HEK293 (cell line): ENCODE measurements at regions not wholly inside any gene's neighbourhood (a gene's known extent, or its start where the extent isn't known, plus 50 kb on each side); places are given as distances from the start of the nearest gene placed in this dataset.

ENCODE experiments used
- BCL11B ChIP-seq: fragments of 450-650 bp; formaldehyde crosslinking; IDR thresholded peaks from 2 replicates; pipeline ENCODE4 v1.5.1; 2016; ENCODE audit warnings: low read depth, missing biosample characterization, missing genetic modification characterization
- KLF1 ChIP-seq: fragments of 450-650 bp; formaldehyde crosslinking; IDR thresholded peaks from 2 replicates; pipeline ENCODE4 v1.5.1; 2016; ENCODE audit warnings: missing biosample characterization, missing genetic modification characterization
- OSR2 ChIP-seq: fragments of 450-650 bp; formaldehyde crosslinking; IDR thresholded peaks from 2 replicates; pipeline ENCODE4 v1.5.1; 2016; ENCODE audit warnings: missing biosample characterization, missing genetic modification characterization
- SP2 ChIP-seq: fragments of 450-650 bp; formaldehyde crosslinking; IDR thresholded peaks from 2 replicates; pipeline ENCODE4 v1.5.1; 2016; ENCODE audit warnings: missing biosample characterization, missing genetic modification characterization
- ZFP41 ChIP-seq: fragments of 450-650 bp; formaldehyde crosslinking; IDR thresholded peaks from 2 replicates; pipeline ENCODE4 v1.5.1; 2016; ENCODE audit warnings: missing biosample characterization, missing genetic modification characterization, borderline replicate concordance
- ZNF16 ChIP-seq: fragments of 450-650 bp; formaldehyde crosslinking; IDR thresholded peaks from 2 replicates; pipeline ENCODE4 v1.5.1; 2016; ENCODE audit warnings: low read depth, missing biosample characterization, missing genetic modification characterization
- ZNF174 ChIP-seq: fragments of 450-650 bp; formaldehyde crosslinking; IDR thresholded peaks from 2 replicates; pipeline ENCODE4 v1.5.0; 2017; ENCODE audit warnings: missing biosample characterization, mild to moderate bottlenecking, missing genetic modification characterization
- ZNF202 ChIP-seq: fragments of 450-650 bp; formaldehyde crosslinking; IDR thresholded peaks from 2 replicates; pipeline ENCODE4 v1.5.1; 2016; ENCODE audit warnings: missing biosample characterization, missing genetic modification characterization, borderline replicate concordance
- ZNF292 ChIP-seq: fragments of 450-650 bp; formaldehyde crosslinking; IDR thresholded peaks from 2 replicates; pipeline ENCODE4 v1.5.1; 2016; ENCODE audit warnings: low read depth, missing biosample characterization, missing genetic modification characterization, borderline replicate concordance
- ZNF510 ChIP-seq: fragments of 450-650 bp; formaldehyde crosslinking; IDR thresholded peaks from 2 replicates; pipeline ENCODE4 v1.5.1; 2018; ENCODE audit warnings: mild to moderate bottlenecking, missing genetic modification characterization, missing biosample characterization; ENCODE audit not compliant: insufficient replicate concordance
- ZNF514 ChIP-seq: fragments of 450-650 bp; formaldehyde crosslinking; IDR thresholded peaks from 2 replicates; pipeline ENCODE4 v1.5.1; 2016; ENCODE audit warnings: missing biosample characterization, missing genetic modification characterization
- ZNF544 ChIP-seq: fragments of 450-650 bp; formaldehyde crosslinking; IDR thresholded peaks from 2 replicates; pipeline ENCODE4 v1.5.0; 2017; ENCODE audit warnings: missing biosample characterization, missing genetic modification characterization
- ZNF549 ChIP-seq: fragments of 450-650 bp; IDR thresholded peaks from 2 replicates; pipeline ENCODE4 v1.5.1; 2018; ENCODE audit warnings: missing biosample characterization, missing genetic modification characterization, mild to moderate bottlenecking, inconsistent platforms, moderate library complexity
- ZNF610 ChIP-seq: fragments of 450-650 bp; formaldehyde crosslinking; IDR thresholded peaks from 2 replicates; pipeline ENCODE4 v1.5.1; 2016; ENCODE audit warnings: missing biosample characterization, missing genetic modification characterization, borderline replicate concordance
- ZNF677 ChIP-seq: fragments of 450-650 bp; IDR thresholded peaks from 2 replicates; pipeline ENCODE4 v1.5.0; 2018; ENCODE audit warnings: missing biosample characterization, mild to moderate bottlenecking, missing genetic modification characterization, moderate library complexity
- ZNF776 ChIP-seq: fragments of 450-650 bp; formaldehyde crosslinking; IDR thresholded peaks from 2 replicates; pipeline ENCODE4 v1.5.0; 2017; ENCODE audit warnings: missing biosample characterization, missing genetic modification characterization, borderline replicate concordance
- ZNF791 ChIP-seq: fragments of 450-650 bp; formaldehyde crosslinking; IDR thresholded peaks from 2 replicates; pipeline ENCODE4 v1.5.1; 2016; ENCODE audit warnings: missing biosample characterization, missing genetic modification characterization
- ZNF792 ChIP-seq: fragments of 450-650 bp; formaldehyde crosslinking; IDR thresholded peaks from 2 replicates; pipeline ENCODE4 v1.5.1; 2016; ENCODE audit warnings: missing biosample characterization, missing genetic modification characterization
- ZNF830 ChIP-seq: fragments of 450-650 bp; IDR thresholded peaks from 2 replicates; pipeline ENCODE4 v1.5.0; 2018; ENCODE audit warnings: missing biosample characterization, missing genetic modification characterization, low read depth, mild to moderate bottlenecking, moderate library complexity
- ZXDB ChIP-seq: fragments of 450-650 bp; formaldehyde crosslinking; IDR thresholded peaks from 2 replicates; pipeline ENCODE4 v1.5.1; 2016; ENCODE audit warnings: missing biosample characterization, missing genetic modification characterization
- TF ChIP-seq, protein P1 (sequence below): fragments of 450-650 bp; formaldehyde crosslinking; IDR thresholded peaks from 2 replicates; pipeline ENCODE4 v1.5.1; 2016; ENCODE audit warnings: missing biosample characterization, missing genetic modification characterization
- TF ChIP-seq, protein P2 (sequence below): fragments of 450-650 bp; formaldehyde crosslinking; IDR thresholded peaks from 2 replicates; pipeline ENCODE4 v1.5.1; 2016; ENCODE audit warnings: missing biosample characterization, missing genetic modification characterization
- TF ChIP-seq, protein P3 (sequence below): fragments of 450-650 bp; formaldehyde crosslinking; IDR thresholded peaks from 2 replicates; pipeline ENCODE4 v1.5.1; 2016; ENCODE audit warnings: missing biosample characterization, missing genetic modification characterization
- TF ChIP-seq, protein P4 (sequence below): fragments of 450-650 bp; formaldehyde crosslinking; IDR thresholded peaks from 2 replicates; pipeline ENCODE4 v1.5.1; 2016; ENCODE audit warnings: missing biosample characterization, missing genetic modification characterization
- TF ChIP-seq, protein P5 (sequence below): fragments of 450-650 bp; formaldehyde crosslinking; IDR thresholded peaks from 2 replicates; pipeline ENCODE4 v1.5.1; 2016; ENCODE audit warnings: missing biosample characterization, missing genetic modification characterization
- TF ChIP-seq, protein P6 (sequence below): fragments of 450-650 bp; formaldehyde crosslinking; IDR thresholded peaks from 2 replicates; pipeline ENCODE4 v1.5.1; 2016; ENCODE audit warnings: missing biosample characterization, missing genetic modification characterization, low read depth

DNA sequence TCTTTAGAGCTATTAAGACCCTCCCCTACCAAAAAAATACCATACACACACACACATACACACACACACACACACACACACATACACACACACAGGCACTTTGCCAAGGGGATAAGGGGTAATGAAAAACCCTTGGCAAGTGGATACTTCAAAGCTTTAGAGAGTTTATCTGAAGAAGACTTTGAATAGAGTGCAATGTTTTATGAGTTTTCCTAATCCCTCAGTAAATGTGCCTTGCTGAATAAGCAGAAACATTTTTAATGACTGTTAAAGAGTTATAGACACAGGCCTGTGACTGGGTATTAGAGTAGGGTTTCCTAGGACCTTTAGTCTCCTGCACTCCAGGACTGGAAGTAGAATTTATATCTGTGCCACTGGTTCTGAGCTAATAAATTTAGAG lies 75.5 kb upstream of the CTAGE1 start (continued):
- TF ChIP-seq ZNF202 (tag by site-specific recombination): no peak
- no peak for TF ChIP-seq KLF1 (tag by site-specific recombination)
- TF ChIP-seq ZXDB (tag by site-specific recombination): peak; percentile 93
- no peak for TF ChIP-seq ZNF791 (tag by site-specific recombination)
- peak; percentile 97 for TF ChIP-seq ZNF776 (tag by site-specific recombination)
- TF ChIP-seq, protein P1, sequence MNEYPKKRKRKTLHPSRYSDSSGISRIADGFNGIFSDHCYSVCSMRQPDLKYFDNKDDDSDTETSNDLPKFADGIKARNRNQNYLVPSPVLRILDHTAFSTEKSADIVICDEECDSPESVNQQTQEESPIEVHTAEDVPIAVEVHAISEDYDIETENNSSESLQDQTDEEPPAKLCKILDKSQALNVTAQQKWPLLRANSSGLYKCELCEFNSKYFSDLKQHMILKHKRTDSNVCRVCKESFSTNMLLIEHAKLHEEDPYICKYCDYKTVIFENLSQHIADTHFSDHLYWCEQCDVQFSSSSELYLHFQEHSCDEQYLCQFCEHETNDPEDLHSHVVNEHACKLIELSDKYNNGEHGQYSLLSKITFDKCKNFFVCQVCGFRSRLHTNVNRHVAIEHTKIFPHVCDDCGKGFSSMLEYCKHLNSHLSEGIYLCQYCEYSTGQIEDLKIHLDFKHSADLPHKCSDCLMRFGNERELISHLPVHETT (tag by site-specific recombination): no peak
- no peak; the same call in 1 of the 2 replicates for TF ChIP-seq ZNF549 (tag by site-specific recombination)
- peak; percentile 74 for TF ChIP-seq OSR2 (tag by site-specific recombination)
- TF ChIP-seq, protein P2, sequence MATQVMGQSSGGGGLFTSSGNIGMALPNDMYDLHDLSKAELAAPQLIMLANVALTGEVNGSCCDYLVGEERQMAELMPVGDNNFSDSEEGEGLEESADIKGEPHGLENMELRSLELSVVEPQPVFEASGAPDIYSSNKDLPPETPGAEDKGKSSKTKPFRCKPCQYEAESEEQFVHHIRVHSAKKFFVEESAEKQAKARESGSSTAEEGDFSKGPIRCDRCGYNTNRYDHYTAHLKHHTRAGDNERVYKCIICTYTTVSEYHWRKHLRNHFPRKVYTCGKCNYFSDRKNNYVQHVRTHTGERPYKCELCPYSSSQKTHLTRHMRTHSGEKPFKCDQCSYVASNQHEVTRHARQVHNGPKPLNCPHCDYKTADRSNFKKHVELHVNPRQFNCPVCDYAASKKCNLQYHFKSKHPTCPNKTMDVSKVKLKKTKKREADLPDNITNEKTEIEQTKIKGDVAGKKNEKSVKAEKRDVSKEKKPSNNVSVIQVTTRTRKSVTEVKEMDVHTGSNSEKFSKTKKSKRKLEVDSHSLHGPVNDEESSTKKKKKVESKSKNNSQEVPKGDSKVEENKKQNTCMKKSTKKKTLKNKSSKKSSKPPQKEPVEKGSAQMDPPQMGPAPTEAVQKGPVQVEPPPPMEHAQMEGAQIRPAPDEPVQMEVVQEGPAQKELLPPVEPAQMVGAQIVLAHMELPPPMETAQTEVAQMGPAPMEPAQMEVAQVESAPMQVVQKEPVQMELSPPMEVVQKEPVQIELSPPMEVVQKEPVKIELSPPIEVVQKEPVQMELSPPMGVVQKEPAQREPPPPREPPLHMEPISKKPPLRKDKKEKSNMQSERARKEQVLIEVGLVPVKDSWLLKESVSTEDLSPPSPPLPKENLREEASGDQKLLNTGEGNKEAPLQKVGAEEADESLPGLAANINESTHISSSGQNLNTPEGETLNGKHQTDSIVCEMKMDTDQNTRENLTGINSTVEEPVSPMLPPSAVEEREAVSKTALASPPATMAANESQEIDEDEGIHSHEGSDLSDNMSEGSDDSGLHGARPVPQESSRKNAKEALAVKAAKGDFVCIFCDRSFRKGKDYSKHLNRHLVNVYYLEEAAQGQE (tag by site-specific recombination): no peak
- no peak for TF ChIP-seq ZNF16 (tag by site-specific recombination)
- no peak for TF ChIP-seq ZNF174
- TF ChIP-seq, protein P3, sequence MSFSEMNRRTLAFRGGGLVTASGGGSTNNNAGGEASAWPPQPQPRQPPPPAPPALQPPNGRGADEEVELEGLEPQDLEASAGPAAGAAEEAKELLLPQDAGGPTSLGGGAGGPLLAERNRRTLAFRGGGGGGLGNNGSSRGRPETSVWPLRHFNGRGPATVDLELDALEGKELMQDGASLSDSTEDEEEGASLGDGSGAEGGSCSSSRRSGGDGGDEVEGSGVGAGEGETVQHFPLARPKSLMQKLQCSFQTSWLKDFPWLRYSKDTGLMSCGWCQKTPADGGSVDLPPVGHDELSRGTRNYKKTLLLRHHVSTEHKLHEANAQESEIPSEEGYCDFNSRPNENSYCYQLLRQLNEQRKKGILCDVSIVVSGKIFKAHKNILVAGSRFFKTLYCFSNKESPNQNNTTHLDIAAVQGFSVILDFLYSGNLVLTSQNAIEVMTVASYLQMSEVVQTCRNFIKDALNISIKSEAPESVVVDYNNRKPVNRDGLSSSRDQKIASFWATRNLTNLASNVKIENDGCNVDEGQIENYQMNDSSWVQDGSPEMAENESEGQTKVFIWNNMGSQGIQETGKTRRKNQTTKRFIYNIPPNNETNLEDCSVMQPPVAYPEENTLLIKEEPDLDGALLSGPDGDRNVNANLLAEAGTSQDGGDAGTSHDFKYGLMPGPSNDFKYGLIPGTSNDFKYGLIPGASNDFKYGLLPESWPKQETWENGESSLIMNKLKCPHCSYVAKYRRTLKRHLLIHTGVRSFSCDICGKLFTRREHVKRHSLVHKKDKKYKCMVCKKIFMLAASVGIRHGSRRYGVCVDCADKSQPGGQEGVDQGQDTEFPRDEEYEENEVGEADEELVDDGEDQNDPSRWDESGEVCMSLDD: no peak
- peak; percentile 70; the same call in 1 of the 2 replicates for TF ChIP-seq ZNF792 (tag by site-specific recombination)
- TF ChIP-seq, protein P4, sequence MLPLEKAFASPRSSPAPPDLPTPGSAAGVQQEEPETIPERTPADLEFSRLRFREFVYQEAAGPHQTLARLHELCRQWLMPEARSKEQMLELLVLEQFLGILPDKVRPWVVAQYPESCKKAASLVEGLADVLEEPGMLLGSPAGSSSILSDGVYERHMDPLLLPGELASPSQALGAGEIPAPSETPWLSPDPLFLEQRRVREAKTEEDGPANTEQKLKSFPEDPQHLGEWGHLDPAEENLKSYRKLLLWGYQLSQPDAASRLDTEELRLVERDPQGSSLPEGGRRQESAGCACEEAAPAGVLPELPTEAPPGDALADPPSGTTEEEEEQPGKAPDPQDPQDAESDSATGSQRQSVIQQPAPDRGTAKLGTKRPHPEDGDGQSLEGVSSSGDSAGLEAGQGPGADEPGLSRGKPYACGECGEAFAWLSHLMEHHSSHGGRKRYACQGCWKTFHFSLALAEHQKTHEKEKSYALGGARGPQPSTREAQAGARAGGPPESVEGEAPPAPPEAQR (tag by site-specific recombination): peak; percentile 90; the same call in 1 of the 2 replicates
- TF ChIP-seq, protein P5, sequence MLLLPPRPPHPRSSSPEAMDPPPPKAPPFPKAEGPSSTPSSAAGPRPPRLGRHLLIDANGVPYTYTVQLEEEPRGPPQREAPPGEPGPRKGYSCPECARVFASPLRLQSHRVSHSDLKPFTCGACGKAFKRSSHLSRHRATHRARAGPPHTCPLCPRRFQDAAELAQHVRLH: peak; percentile 99
- no peak for TF ChIP-seq ZNF510 (tag by site-specific recombination)
- no peak for TF ChIP-seq ZNF677 (tag by site-specific recombination)
- no peak for TF ChIP-seq ZNF544 (tag by site-specific recombination)
- TF ChIP-seq ZNF830 (tag by site-specific recombination): no peak
- peak; percentile 77 for TF ChIP-seq BCL11B (tag by site-specific recombination)
- no peak for TF ChIP-seq ZFP41 (tag by site-specific recombination)
- peak; percentile 84 for TF ChIP-seq ZNF610 (tag by site-specific recombination)
- no peak for TF ChIP-seq ZNF514
- TF ChIP-seq, protein P6, sequence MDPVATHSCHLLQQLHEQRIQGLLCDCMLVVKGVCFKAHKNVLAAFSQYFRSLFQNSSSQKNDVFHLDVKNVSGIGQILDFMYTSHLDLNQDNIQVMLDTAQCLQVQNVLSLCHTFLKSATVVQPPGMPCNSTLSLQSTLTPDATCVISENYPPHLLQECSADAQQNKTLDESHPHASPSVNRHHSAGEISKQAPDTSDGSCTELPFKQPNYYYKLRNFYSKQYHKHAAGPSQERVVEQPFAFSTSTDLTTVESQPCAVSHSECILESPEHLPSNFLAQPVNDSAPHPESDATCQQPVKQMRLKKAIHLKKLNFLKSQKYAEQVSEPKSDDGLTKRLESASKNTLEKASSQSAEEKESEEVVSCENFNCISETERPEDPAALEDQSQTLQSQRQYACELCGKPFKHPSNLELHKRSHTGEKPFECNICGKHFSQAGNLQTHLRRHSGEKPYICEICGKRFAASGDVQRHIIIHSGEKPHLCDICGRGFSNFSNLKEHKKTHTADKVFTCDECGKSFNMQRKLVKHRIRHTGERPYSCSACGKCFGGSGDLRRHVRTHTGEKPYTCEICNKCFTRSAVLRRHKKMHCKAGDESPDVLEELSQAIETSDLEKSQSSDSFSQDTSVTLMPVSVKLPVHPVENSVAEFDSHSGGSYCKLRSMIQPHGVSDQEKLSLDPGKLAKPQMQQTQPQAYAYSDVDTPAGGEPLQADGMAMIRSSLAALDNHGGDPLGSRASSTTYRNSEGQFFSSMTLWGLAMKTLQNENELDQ (tag by site-specific recombination): no peak
- no peak for TF ChIP-seq ZNF292 (tag by site-specific recombination)
- no peak for TF ChIP-seq SP2 (tag by site-specific recombination)
